Osteocyte (in vitro differentiated cells): ENCODE measurements at regions not wholly inside any gene's neighbourhood (a gene's known extent, or its start where the extent isn't known, plus 50 kb on each side); places are given as distances from the start of the nearest gene placed in this dataset.

ENCODE experiments used
- DNase-seq: peaks from one replicate; pipeline ENCODE4 v3.0.0; 2021; ENCODE audit warnings: mixed read lengths; ENCODE audit not compliant: unreplicated experiment; ENCODE audit errors: extremely low spot score
- H3K27ac Mint-ChIP-seq: one replicate; pipeline ENCODE4 v1.8.0; 2021; ENCODE audit warnings: mild to moderate bottlenecking, mixed read lengths; ENCODE audit not compliant: unreplicated experiment
- H3K27me3 Mint-ChIP-seq: one replicate; pipeline ENCODE4 v1.8.0; 2021; ENCODE audit warnings: mixed read lengths; ENCODE audit not compliant: unreplicated experiment
- H3K36me3 Mint-ChIP-seq: one replicate; pipeline ENCODE4 v1.8.0; 2021; ENCODE audit warnings: mixed read lengths; ENCODE audit not compliant: unreplicated experiment
- H3K4me1 Mint-ChIP-seq: one replicate; pipeline ENCODE4 v1.8.0; 2021; ENCODE audit warnings: mixed read lengths; ENCODE audit not compliant: unreplicated experiment
- H3K4me3 Mint-ChIP-seq: one replicate; pipeline ENCODE4 v1.8.0; 2021; ENCODE audit warnings: mild to moderate bottlenecking, moderate library complexity, mixed read lengths; ENCODE audit not compliant: unreplicated experiment
- H3K9me3 Mint-ChIP-seq: one replicate; pipeline ENCODE4 v1.8.0; 2021; ENCODE audit warnings: mixed read lengths; ENCODE audit not compliant: unreplicated experiment
- CTCF ChIP-seq: fragments of 200-600 bp; sonication (generic); IDR thresholded peaks from 2 replicates; pipeline ENCODE4 v1.5.0; 2021; ENCODE audit warnings: antibody characterized with exemption, mild to moderate bottlenecking, moderate library complexity

DNA sequence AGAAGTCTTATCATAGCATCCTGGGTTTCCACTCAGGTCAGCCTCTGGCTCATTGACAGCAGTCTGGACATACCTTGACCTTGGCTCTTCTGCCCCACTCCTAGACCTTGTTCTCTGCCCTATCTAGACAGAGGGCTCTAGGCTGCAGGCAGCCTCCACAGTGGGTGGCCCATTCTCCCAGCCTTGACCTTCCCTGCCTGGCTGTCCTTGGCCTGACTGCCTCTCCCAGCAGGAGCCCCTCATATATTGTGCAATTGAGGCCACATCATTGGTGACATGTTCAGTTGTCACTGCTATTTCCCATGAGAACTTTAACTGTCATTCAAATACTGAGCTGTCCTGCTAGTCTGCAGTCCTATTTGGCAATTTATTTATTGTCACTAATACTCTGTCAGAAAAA, 503.4 kb downstream of the PLXNA4 start:
- no peak for DNase-seq
- Mint-ChIP-seq H3K9me3 (no peaks in the 10 kb centered on the region), H3K4me1 (peaks cover 3% of the 10 kb centered on the region), H3K27me3 (no peaks in the 10 kb centered on the region), H3K36me3 (no peaks in the 10 kb centered on the region), H3K27ac (no peak overlapping the region), H3K4me3 (no peak overlapping the region)
- TF ChIP-seq CTCF: no peak

- peaks cover 8% of the 10 kb centered on the region for H3K4me1 Mint-ChIP-seq
- no peaks in the 10 kb centered on the region for H3K27me3 Mint-ChIP-seq
- no peaks in the 10 kb centered on the region for H3K36me3 Mint-ChIP-seq
- no peak overlapping the region for H3K27ac Mint-ChIP-seq
- no peak for DNase-seq
- no peak overlapping the region for H3K4me3 Mint-ChIP-seq
- no peak for TF ChIP-seq CTCF
- no peaks in the 10 kb centered on the region for H3K9me3 Mint-ChIP-seq
These were observed 504.1 kb downstream of the PLXNA4 start for GRCh38 chr7:132072165-132072564.

- no peaks in the 10 kb centered on the region for H3K36me3 Mint-ChIP-seq
- no peaks in the 10 kb centered on the region for H3K27me3 Mint-ChIP-seq
- H3K9me3 Mint-ChIP-seq: no peaks in the 10 kb centered on the region
- no peak for DNase-seq
- no peak overlapping the region for H3K27ac Mint-ChIP-seq
- TF ChIP-seq CTCF: no peak
- peaks cover 32% of the 10 kb centered on the region for H3K4me1 Mint-ChIP-seq
- H3K4me3 Mint-ChIP-seq: no peak overlapping the region
These were observed 507.0 kb downstream of the PLXNA4 start for GRCh38 chr7:132069306-132069705.

DNA sequence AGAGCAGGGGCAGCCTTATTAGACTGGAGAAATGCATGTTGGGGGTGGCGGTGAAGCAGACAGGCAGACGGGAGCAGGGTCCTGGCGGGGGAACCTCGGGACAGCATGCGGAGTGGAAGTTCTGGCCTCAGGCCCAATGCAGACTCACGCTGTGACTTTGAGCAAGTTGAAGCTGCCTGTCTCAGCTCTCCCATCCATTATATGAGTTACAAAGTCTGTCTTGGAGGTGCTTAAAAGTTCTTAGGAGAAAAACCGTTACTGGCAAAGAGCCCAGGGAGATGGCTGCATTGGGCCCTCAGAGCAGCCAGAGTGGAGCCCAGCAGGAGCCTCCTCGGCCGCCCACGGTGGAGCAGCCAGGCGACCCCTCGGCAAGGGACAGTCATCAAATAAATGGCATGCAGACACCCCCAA, 509.5 kb downstream of the PLXNA4 start:
- H3K36me3 Mint-ChIP-seq: no peaks in the 10 kb centered on the region
- H3K4me3 Mint-ChIP-seq: no peak overlapping the region
- no peaks in the 10 kb centered on the region for H3K27me3 Mint-ChIP-seq
- H3K27ac Mint-ChIP-seq: peak overlapping the region; percentile 89
- H3K9me3 Mint-ChIP-seq: no peaks in the 10 kb centered on the region
- H3K4me1 Mint-ChIP-seq: peaks cover 32% of the 10 kb centered on the region
- no peak for TF ChIP-seq CTCF
- peak; percentile 86 for DNase-seq

DNA sequence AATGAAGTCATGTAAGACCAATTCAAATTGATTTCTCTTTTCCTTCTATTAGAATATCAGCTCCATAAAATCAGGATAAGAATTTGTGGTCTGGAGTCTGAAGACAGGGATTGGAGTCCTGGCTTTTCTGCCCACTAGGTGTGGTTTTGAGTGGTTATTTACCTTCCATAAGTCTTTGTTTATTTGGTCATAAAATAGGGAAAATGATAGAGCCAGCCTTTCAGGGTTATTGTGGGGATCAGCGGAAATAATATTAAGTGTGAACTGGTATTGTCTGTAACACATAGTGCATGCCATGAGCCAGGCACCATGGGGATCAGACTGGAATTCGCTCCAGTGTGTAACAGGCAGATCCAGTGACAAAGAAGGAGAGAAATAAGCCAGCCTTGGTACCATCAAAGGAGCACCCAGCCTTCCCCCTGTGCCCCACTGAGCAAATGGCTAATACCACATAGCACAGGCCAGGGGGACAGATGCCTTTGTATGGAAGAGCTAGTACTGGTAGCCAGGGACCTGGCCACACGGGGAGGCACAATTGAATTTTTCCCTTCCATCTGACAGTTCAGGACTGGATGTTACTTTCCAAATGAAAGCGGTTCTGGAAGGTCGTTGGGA, 509.7 kb upstream of the PODXL start:
- Mint-ChIP-seq H3K27me3 (no peaks in the 10 kb centered on the region), H3K36me3 (no peaks in the 10 kb centered on the region), H3K4me3 (no peak overlapping the region), H3K4me1 (peaks cover 32% of the 10 kb centered on the region), H3K9me3 (no peaks in the 10 kb centered on the region), H3K27ac (peak overlapping the region; percentile 89)
- no peak for TF ChIP-seq CTCF
- peak; percentile 46 for DNase-seq
